Kasumi-1 (cell line): ENCODE measurements at regions not wholly inside any gene's neighbourhood (a gene's known extent, or its start where the extent isn't known, plus 50 kb on each side); places are given as distances from the start of the nearest gene placed in this dataset.

Experiments
- DNase-seq, 2 experiments: peaks; one replicate each; lab custom pipeline; 2025; lab: John Stamatoyannopoulos, UW

GRCh38 chr17:77488531-77489238 is 347.9 kb downstream of the SEC14L1 start:
- DNase-seq: no peak

GRCh38 chr17:77489239-77489892 is 348.6 kb downstream of the SEC14L1 start:
- no peak for DNase-seq

GRCh38 chr17:77489893-77490255 is 349.1 kb downstream of the SEC14L1 start:
- no peak for DNase-seq

- no peak for DNase-seq
Measured at GRCh38 chr17:77490361-77491183, 349.8 kb downstream of the SEC14L1 start.

GRCh38 chr17:77491921-77492445 is 351.2 kb downstream of the SEC14L1 start:
- no peak for DNase-seq

GRCh38 chr17:77492446-77493237 is 351.9 kb downstream of the SEC14L1 start:
- no peak for DNase-seq

GRCh38 chr17:77493238-77493820 is 352.6 kb downstream of the SEC14L1 start:
- DNase-seq: no peak

- DNase-seq: no peak
Measured at GRCh38 chr17:77493901-77494663, 353.3 kb downstream of the SEC14L1 start.

GRCh38 chr17:77494664-77495435 is 354.1 kb downstream of the SEC14L1 start:
- DNase-seq: peak; percentile 81 to 83

GRCh38 chr17:77495575-77495974 is 354.8 kb downstream of the SEC14L1 start:
- no peak for DNase-seq

- DNase-seq: no peak
Measured at GRCh38 chr17:77496401-77496801, 355.6 kb downstream of the SEC14L1 start.

GRCh38 chr17:77496831-77497577 is 356.2 kb downstream of the SEC14L1 start:
- no peak for DNase-seq

- no peak for DNase-seq
Measured at GRCh38 chr17:77497578-77497934, 356.8 kb downstream of the SEC14L1 start.

- DNase-seq: no peak
Measured at GRCh38 chr17:77498091-77498741, 357.4 kb downstream of the SEC14L1 start.

- DNase-seq: no peak
Measured at GRCh38 chr17:77498791-77499698, 358.3 kb downstream of the SEC14L1 start.

- no peak for DNase-seq
Measured at GRCh38 chr17:77499699-77500435, 359.1 kb downstream of the SEC14L1 start.

GRCh38 chr17:77501101-77501566 is 360.4 kb downstream of the SEC14L1 start:
- DNase-seq: peak; percentile 59 to 71
